ENCODE measurements at regions not wholly inside any gene's neighbourhood (a gene's known extent, or its start where the extent isn't known, plus 50 kb on each side); places are given as distances from the start of the nearest gene placed in this dataset.

DNA sequence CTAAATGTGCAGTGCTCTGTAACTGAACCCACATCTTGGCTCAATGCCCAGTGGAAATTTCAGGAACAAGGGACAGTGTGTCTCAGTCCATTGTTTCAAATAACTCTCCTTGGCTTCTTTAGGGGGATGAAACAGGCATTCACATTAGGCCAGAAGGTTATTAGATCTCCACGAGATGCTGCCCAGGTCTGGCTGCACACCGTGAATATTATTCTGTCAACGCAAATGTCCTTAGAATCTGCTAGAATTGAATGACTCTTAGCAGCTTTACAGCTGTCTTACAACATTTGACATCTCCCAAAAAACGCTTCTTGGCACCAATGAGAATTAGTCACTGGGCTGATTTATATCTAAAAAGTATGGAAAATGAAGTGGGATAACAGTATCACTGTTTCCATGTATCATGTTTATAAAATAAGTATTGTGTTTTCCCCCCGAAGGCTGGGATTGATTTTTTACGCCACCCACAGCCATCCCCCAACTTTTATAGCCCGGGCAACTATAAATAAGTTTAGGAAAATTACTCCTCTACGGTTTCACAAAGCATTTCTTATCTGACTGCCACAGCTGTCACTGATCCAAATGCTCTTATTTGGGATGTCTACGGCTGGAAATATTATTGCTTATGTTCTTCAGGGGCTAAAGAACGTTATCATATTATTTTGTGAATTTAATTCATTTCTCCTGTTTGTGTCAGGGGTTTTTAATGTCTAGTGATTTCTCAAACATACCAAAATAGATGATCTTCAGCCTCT, 559.7 kb upstream of the FAT1 start:
- WGBS: 33% methylated on average over 10 of the region's 10 CpGs
- no peak for DNase-seq (ENCODE audit: extremely low spot score)
- Histone ChIP-seq H3K4me1 (ENCODE audit: insufficient read depth) (no peaks in the 10 kb centered on the region), H3K4me3 (ENCODE audit: low read depth, low read length) (no peak overlapping the region), H3K36me3 (ENCODE audit: insufficient read depth) (no peaks in the 10 kb centered on the region), H3K27ac (ENCODE audit: low read depth) (no peak overlapping the region)

DNA sequence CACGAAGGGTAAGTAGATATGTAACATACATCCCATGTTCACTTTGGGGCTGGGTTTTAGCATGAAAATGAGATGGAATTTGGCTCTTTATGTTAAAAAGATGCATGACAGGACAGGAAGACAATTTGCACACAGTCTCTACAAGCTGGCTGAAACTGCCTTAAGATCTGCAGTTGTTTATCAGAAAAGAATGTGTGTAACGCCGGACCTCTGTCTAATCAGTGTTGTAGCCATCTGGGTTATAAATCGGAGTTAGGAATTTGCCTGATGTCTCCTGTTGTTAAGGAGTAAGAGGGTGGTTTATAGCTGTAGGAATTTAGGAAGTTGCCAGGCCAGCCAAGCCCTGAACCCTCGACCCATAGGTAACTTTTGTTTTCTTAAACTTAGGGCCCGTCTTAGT, 562.9 kb upstream of the FAT1 start:
- DNase-seq (ENCODE audit: extremely low spot score): no peak
- WGBS: 24% methylated on average over 6 of the region's 6 CpGs
- Histone ChIP-seq H3K4me1 (ENCODE audit: insufficient read depth) (no peaks in the 10 kb centered on the region), H3K27ac (ENCODE audit: low read depth) (no peak overlapping the region), H3K4me3 (ENCODE audit: low read depth, low read length) (no peak overlapping the region), H3K36me3 (ENCODE audit: insufficient read depth) (no peaks in the 10 kb centered on the region)

DNA sequence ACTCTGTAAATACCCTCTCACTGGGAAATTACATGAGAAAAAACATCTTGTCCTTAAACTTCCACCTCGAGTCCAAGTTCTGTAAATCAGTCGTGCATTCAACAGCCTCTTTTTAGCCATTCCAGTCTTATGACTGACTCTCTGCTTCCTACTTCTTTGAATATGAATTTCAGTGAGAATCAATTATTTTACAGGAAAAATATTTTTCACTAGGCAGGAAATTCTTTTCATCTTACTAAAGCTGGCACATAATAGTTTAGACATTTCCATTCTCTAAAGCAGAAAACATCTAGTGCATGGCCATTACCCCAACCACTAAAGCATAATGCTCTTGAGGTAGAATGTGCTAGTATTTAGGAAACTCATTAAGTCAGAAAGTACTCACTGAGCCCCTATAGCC, 565.7 kb upstream of the FAT1 start:
- DNase-seq (ENCODE audit: extremely low spot score): no peak
- H3K36me3 ChIP-seq (ENCODE audit: insufficient read depth): no peaks in the 10 kb centered on the region
- no peak overlapping the region for H3K4me3 ChIP-seq (ENCODE audit: low read depth, low read length)
- 45% methylated on average over 2 of the region's 2 CpGs for WGBS
- no peak overlapping the region for H3K27ac ChIP-seq (ENCODE audit: low read depth)
- H3K4me1 ChIP-seq (ENCODE audit: insufficient read depth): no peaks in the 10 kb centered on the region

DNA sequence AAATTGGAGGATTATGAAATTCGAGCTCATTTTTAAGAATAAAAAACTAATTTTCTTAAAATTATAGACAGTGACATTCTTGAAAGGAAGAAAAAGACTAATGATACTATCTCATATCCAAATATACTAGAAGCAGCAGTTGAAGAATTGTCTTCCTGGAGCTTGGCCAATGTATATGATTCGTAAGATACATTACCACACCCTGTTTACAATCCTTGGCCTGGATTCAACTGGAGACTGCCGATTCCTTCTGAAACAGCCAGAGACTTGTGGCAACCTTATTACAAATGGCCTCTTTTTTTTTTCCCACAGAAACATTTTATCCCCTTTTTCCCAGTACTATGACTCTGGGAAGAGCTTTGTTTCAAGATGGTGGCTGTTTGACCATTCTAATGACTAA, 571.2 kb upstream of the FAT1 start:
- Histone ChIP-seq H3K4me3 (ENCODE audit: low read depth, low read length) (no peak overlapping the region), H3K27ac (ENCODE audit: low read depth) (no peak overlapping the region), H3K4me1 (ENCODE audit: insufficient read depth) (no peaks in the 10 kb centered on the region), H3K36me3 (ENCODE audit: insufficient read depth) (no peaks in the 10 kb centered on the region)
- no peak for DNase-seq (ENCODE audit: extremely low spot score)
- WGBS: 51% methylated on average over 3 of the region's 3 CpGs

- Histone ChIP-seq H3K4me1 (ENCODE audit: insufficient read depth) (no peaks in the 10 kb centered on the region), H3K4me3 (ENCODE audit: low read depth, low read length) (no peak overlapping the region)
Observed at GRCh38 chr4:187301923-187302322, 578.3 kb upstream of the FAT1 start.

DNA sequence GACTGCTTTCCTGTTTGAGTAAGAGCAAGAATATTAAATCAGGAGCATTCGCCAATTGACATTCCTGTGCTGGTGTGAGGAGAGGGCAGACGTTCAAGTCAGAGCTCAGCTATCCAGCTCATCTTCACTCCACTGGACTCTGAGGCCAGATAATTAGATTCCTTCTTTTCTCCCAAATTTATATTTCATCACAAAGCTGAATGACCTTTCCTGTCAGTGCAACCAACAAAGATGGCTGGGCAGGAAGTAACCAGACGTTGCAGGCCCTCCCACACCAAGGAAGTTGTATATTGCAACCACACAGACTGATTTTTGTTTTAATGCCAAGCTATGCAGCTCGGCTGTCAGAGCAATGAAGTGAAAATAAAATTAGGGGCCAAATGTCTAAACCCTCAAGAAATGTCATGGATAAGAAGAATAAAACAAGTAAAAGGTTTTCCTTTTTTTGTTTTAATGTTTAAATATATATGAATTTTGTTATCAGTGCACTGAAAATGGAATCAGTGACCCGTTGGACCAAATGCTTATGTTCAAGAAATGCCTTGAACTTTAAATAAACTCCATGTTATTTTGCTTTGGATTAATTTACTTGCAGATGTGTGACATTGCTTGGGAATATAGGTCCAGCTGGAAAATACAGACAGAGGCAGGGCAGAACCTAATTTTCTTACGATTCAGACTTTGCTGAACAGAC, 578.9 kb upstream of the FAT1 start:
- DNase-seq (ENCODE audit: extremely low spot score): no peak

More at GRCh38 chr4:187301923-187302322, 578.3 kb upstream of the FAT1 start:
- Histone ChIP-seq H3K36me3 (ENCODE audit: insufficient read depth) (no peaks in the 10 kb centered on the region), H3K27ac (ENCODE audit: low read depth) (no peak overlapping the region)
- 97% methylated on average over 16 of the region's 16 CpGs for WGBS
- DNase-seq (ENCODE audit: extremely low spot score): no peak

GRCh38 chr4:187304133-187304532, 580.5 kb upstream of the FAT1 start:
- Histone ChIP-seq H3K4me1 (ENCODE audit: insufficient read depth) (no peaks in the 10 kb centered on the region), H3K36me3 (ENCODE audit: insufficient read depth) (no peaks in the 10 kb centered on the region), H3K4me3 (ENCODE audit: low read depth, low read length) (no peak overlapping the region), H3K27ac (ENCODE audit: low read depth) (no peak overlapping the region)
- 91% methylated on average over 10 of the region's 11 CpGs for WGBS
- no peak for DNase-seq (ENCODE audit: extremely low spot score)

More for the DNA sequence above, 578.9 kb upstream of the FAT1 start:
- no peaks in the 10 kb centered on the region for H3K36me3 ChIP-seq (ENCODE audit: insufficient read depth)
- no peak overlapping the region for H3K27ac ChIP-seq (ENCODE audit: low read depth)
- H3K4me3 ChIP-seq (ENCODE audit: low read depth, low read length): no peak overlapping the region
- 30% methylated on average over 6 of the region's 6 CpGs for WGBS
- no peaks in the 10 kb centered on the region for H3K4me1 ChIP-seq (ENCODE audit: insufficient read depth)

DNA sequence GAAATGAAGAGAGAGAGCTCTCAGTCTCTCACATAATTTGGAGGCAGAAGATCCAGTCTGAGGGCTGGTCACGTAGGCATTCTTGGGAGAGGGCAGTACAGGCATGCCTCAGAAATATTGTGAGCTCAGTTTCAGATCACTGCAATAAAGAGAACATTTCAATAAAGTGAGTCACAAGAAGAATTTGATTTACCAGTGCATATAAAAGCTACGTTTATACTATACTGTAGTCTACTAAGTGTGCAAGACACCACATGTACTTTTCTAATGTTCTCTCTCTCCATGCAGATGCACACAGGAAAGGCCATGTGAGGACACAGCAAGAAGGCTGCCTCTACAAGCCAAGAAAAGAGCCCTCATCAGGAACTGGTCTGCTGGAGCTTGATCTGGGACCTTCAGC, 583.5 kb upstream of the FAT1 start:
- Histone ChIP-seq H3K4me1 (ENCODE audit: insufficient read depth) (no peaks in the 10 kb centered on the region), H3K27ac (ENCODE audit: low read depth) (no peak overlapping the region), H3K4me3 (ENCODE audit: low read depth, low read length) (no peak overlapping the region), H3K36me3 (ENCODE audit: insufficient read depth) (no peaks in the 10 kb centered on the region)
- 70% methylated on average over 2 of the region's 2 CpGs for WGBS
- DNase-seq (ENCODE audit: extremely low spot score): no peak

- H3K27ac ChIP-seq (ENCODE audit: low read depth): no peak overlapping the region
- no peak overlapping the region for H3K4me3 ChIP-seq (ENCODE audit: low read depth, low read length)
- no peak for DNase-seq (ENCODE audit: extremely low spot score)
- no peaks in the 10 kb centered on the region for H3K4me1 ChIP-seq (ENCODE audit: insufficient read depth)
- WGBS: 69% methylated on average over 3 of the region's 3 CpGs
- H3K36me3 ChIP-seq (ENCODE audit: insufficient read depth): no peaks in the 10 kb centered on the region
Observed at GRCh38 chr4:187309456-187309855, 585.8 kb upstream of the FAT1 start.

- WGBS: 67% methylated on average over 1 of the region's 1 CpG
- Histone ChIP-seq H3K36me3 (ENCODE audit: insufficient read depth) (no peaks in the 10 kb centered on the region), H3K4me3 (ENCODE audit: low read depth, low read length) (no peak overlapping the region), H3K4me1 (ENCODE audit: insufficient read depth) (no peaks in the 10 kb centered on the region), H3K27ac (ENCODE audit: low read depth) (no peak overlapping the region)
- no peak for DNase-seq (ENCODE audit: extremely low spot score)
Observed at GRCh38 chr4:187312299-187312698, 588.6 kb upstream of the FAT1 start.

DNA sequence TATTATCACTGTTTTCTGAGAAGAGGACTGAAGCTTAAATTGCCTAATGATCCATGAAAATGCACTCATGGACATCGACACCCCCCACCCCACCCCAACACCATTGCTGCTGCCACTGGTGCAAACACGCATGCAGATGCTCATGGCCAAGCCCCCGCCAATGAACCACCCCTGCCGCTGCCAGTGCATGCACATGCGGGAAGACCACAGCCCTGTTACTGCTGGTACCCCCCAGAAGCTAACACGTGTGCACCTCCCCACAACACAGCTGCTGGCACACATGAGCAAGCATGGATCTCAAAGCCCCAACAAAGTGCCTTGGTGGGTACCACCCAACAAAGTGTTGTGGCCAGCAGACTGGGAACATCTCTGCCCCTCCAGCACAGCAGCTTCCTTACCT, 594.1 kb upstream of the FAT1 start:
- Histone ChIP-seq H3K27ac (ENCODE audit: low read depth) (no peak overlapping the region), H3K36me3 (ENCODE audit: insufficient read depth) (no peaks in the 10 kb centered on the region), H3K4me3 (ENCODE audit: low read depth, low read length) (no peak overlapping the region), H3K4me1 (ENCODE audit: insufficient read depth) (no peaks in the 10 kb centered on the region)
- DNase-seq (ENCODE audit: extremely low spot score): no peak
- WGBS: 97% methylated on average over 6 of the region's 6 CpGs

DNA sequence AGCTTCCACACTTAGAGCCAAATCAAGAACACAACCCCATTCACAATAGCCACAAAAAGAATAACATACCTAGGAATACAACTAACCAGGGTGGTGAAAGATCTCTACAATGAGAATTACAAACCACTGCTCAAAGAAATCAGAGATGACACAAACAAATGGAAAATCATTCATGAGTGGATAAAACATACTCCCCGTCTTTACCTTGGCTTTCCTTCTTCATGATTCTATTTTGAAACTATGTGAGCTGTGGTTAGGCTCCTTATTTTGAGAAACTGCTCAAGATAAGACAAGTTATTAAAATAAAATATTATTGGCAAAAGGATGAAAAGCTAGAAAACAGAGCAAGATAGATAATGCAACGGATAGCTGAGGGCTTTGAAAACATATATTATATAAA, 598.1 kb upstream of the FAT1 start:
- no peak for DNase-seq (ENCODE audit: extremely low spot score)
- Histone ChIP-seq H3K36me3 (ENCODE audit: insufficient read depth) (no peaks in the 10 kb centered on the region), H3K4me1 (ENCODE audit: insufficient read depth) (no peaks in the 10 kb centered on the region), H3K27ac (ENCODE audit: low read depth) (no peak overlapping the region), H3K4me3 (ENCODE audit: low read depth, low read length) (no peak overlapping the region)
- 51% methylated on average over 2 of the region's 2 CpGs for WGBS

DNA sequence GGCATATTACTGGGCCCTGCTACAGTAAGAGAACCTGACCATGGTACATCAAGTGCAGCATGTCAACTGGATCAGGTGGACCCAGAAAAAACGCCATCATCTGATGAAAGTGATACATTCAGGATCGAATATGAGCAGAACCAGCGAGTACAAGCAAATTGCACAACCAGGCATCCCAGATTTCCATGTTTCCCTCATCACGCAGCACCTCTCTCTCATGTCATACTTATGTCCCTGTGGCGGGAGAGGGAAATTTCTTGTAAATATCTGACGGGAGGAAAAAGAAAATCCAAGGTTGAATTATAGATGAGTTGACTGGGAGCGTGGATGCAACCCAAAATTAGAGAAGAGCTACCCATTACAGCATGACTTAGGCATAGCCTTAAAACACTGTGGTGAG, 608.5 kb upstream of the FAT1 start:
- 83% methylated on average over 7 of the region's 7 CpGs for WGBS
- Histone ChIP-seq H3K27ac (ENCODE audit: low read depth) (no peak overlapping the region), H3K36me3 (ENCODE audit: insufficient read depth) (no peaks in the 10 kb centered on the region), H3K4me3 (ENCODE audit: low read depth, low read length) (no peak overlapping the region), H3K4me1 (ENCODE audit: insufficient read depth) (no peaks in the 10 kb centered on the region)
- no peak for DNase-seq (ENCODE audit: extremely low spot score)

DNA sequence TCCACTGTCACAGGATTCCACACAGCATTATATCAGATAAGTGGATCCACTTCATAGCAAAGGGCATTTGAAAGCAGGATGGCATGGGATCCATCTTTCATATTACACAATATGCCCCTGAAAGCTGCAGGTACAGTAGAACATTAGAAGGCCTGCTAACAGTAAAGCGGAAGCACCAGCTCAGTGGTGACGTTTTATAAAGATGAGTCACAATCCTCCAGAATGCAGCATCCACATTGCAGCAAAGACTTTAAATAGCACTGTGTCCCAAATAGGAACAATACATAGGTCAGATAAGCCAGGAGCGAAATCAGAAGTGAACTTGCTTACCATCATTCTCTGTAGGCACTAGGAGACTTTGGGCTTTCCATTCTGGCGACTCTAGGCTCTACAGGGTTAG, 609.5 kb upstream of the FAT1 start:
- no peaks in the 10 kb centered on the region for H3K36me3 ChIP-seq (ENCODE audit: insufficient read depth)
- H3K4me1 ChIP-seq (ENCODE audit: insufficient read depth): no peaks in the 10 kb centered on the region
- DNase-seq (ENCODE audit: extremely low spot score): no peak
- 88% methylated on average over 4 of the region's 4 CpGs for WGBS
- no peak overlapping the region for H3K27ac ChIP-seq (ENCODE audit: low read depth)
- H3K4me3 ChIP-seq (ENCODE audit: low read depth, low read length): no peak overlapping the region

All from urinary bladder (tissue), 3 donors.